GM23338 (cell line): ENCODE measurements at regions not wholly inside any gene's neighbourhood (a gene's known extent, or its start where the extent isn't known, plus 50 kb on each side); places are given as distances from the start of the nearest gene placed in this dataset.

Source experiments
- ATAC-seq: fragments of 200-7000 bp; cut with Tn5 transposase; 3 replicates; pipeline ENCODE4 v1.9.1; 2020
- DNase-seq: peaks from one replicate; pipeline ENCODE4 v3.0.0-alpha.2; 2015; ENCODE audit warnings: low spot score
- H2AFZ ChIP-seq: fragments of 200-600 bp; sonication (generic); 2 replicates; pipeline ENCODE4 v1.8.0; 2016; ENCODE audit warnings: antibody characterized with exemption, mild to moderate bottlenecking, moderate library complexity
- H3F3A ChIP-seq: fragments of 200-600 bp; sonication (generic); replicated peaks from 2 replicates; pipeline ENCODE4 v1.8.0; 2017; ENCODE audit warnings: antibody characterized with exemption, mixed run types, low read depth
- H3K27ac ChIP-seq: fragments of 200-600 bp; sonication (generic); 2 replicates; pipeline ENCODE4 v1.6.1; 2016; ENCODE audit warnings: low read depth
- H3K27me3 ChIP-seq: fragments of 200-600 bp; sonication (generic); 2 replicates; pipeline ENCODE4 v1.8.0; 2016; ENCODE audit warnings: mild to moderate bottlenecking, mixed run types, moderate library complexity; ENCODE audit not compliant: insufficient read depth
- H3K36me3 ChIP-seq: fragments of 200-600 bp; sonication (generic); 2 replicates; pipeline ENCODE4 v1.8.0; 2016; ENCODE audit warnings: mild to moderate bottlenecking; ENCODE audit not compliant: insufficient read depth
- H3K4me1 ChIP-seq: fragments of 200-600 bp; sonication (generic); 2 replicates; pipeline ENCODE4 v1.8.0; 2016; ENCODE audit warnings: mild to moderate bottlenecking, moderate library complexity; ENCODE audit not compliant: insufficient read depth
- H3K4me2 ChIP-seq: fragments of 200-600 bp; sonication (generic); 2 replicates; pipeline ENCODE4 v1.7.1; 2017; ENCODE audit warnings: mixed run types
- H3K4me3 ChIP-seq: fragments of 200-600 bp; sonication (generic); 2 replicates; pipeline ENCODE4 v1.6.1; 2016; ENCODE audit warnings: mixed run types
- H3K79me2 ChIP-seq: fragments of 200-600 bp; sonication (generic); replicated peaks from 2 replicates; pipeline ENCODE4 v1.8.0; 2017; ENCODE audit warnings: mild to moderate bottlenecking; ENCODE audit not compliant: insufficient read depth
- H3K9me2 ChIP-seq: fragments of 200-600 bp; sonication (generic); 2 replicates; pipeline ENCODE4 v1.8.0; 2017; ENCODE audit not compliant: insufficient read depth
- H4K20me1 ChIP-seq: fragments of 200-600 bp; sonication (generic); replicated peaks from 2 replicates; pipeline ENCODE4 v1.8.0; 2017; ENCODE audit warnings: mild to moderate bottlenecking; ENCODE audit not compliant: insufficient read depth
- H3K27ac Mint-ChIP-seq: 2 replicates; pipeline ENCODE4 v1.8.0; 2020; ENCODE audit warnings: inconsistent platforms, mild to moderate bottlenecking, moderate library complexity, mixed read lengths
- H3K27me3 Mint-ChIP-seq: 3 replicates; pipeline ENCODE4 v1.8.0; 2022; ENCODE audit warnings: low read depth, mild to moderate bottlenecking, moderate library complexity, mixed read lengths, inconsistent platforms; ENCODE audit not compliant: insufficient read depth, poor library complexity
- H3K36me3 Mint-ChIP-seq: 3 replicates; pipeline ENCODE4 v1.8.0; 2021; ENCODE audit warnings: low read depth, mild to moderate bottlenecking, inconsistent platforms, moderate library complexity, mixed read lengths
- H3K4me1 Mint-ChIP-seq: 3 replicates; pipeline ENCODE4 v1.8.0; 2020; ENCODE audit warnings: mild to moderate bottlenecking, inconsistent platforms, mixed read lengths
- H3K4me3 Mint-ChIP-seq: 3 replicates; pipeline ENCODE4 v1.8.0; 2021; ENCODE audit warnings: moderate library complexity, mild to moderate bottlenecking, inconsistent platforms, mixed read lengths
- H3K9me3 Mint-ChIP-seq: 3 replicates; pipeline ENCODE4 v1.8.0; 2020; ENCODE audit warnings: moderate library complexity, mild to moderate bottlenecking, inconsistent platforms, mixed read lengths
- CREB1 ChIP-seq: fragments of 250-450 bp; sonication (Bioruptor Pico); IDR thresholded peaks from 2 replicates; pipeline ENCODE4 v1.5.0; 2020; ENCODE audit warnings: low read depth, mild to moderate bottlenecking, moderate library complexity
- ETS1 ChIP-seq: IDR thresholded peaks from 2 replicates; pipeline ENCODE4 v1.6.1; 2016; ENCODE audit warnings: antibody characterized with exemption
- EZH2 ChIP-seq: fragments of 200-600 bp; sonication (generic); IDR thresholded peaks from one replicate; pipeline ENCODE4 v1.8.0; 2017; ENCODE audit warnings: antibody characterized with exemption, mild to moderate bottlenecking, low read depth; ENCODE audit not compliant: unreplicated experiment
- EZH2phosphoT487 ChIP-seq: fragments of 200-600 bp; sonication (generic); IDR thresholded peaks from one replicate; pipeline ENCODE4 v1.8.1; 2018; ENCODE audit warnings: antibody characterized with exemption; ENCODE audit not compliant: unreplicated experiment
- JUNB ChIP-seq: IDR thresholded peaks from one replicate; pipeline ENCODE4 v1.6.1; 2016; ENCODE audit warnings: antibody characterized with exemption; ENCODE audit not compliant: unreplicated experiment
- NANOG ChIP-seq: IDR thresholded peaks from 2 replicates; pipeline ENCODE4 v1.6.1; 2016; ENCODE audit warnings: antibody characterized with exemption, borderline replicate concordance
- POLR2AphosphoS5 ChIP-seq: IDR thresholded peaks from 2 replicates; pipeline ENCODE4 v1.6.1; 2016; ENCODE audit warnings: antibody characterized with exemption, low read depth
- REST ChIP-seq: IDR thresholded peaks from one replicate; pipeline ENCODE4 v1.6.1; 2018; ENCODE audit warnings: antibody characterized with exemption; ENCODE audit not compliant: unreplicated experiment
- STAT1 ChIP-seq: IDR thresholded peaks from one replicate; pipeline ENCODE4 v1.6.1; 2016; ENCODE audit warnings: antibody characterized with exemption; ENCODE audit not compliant: unreplicated experiment
- ZNF114 ChIP-seq: fragments of 250-450 bp; sonication (Bioruptor Pico); IDR thresholded peaks from 2 replicates; pipeline ENCODE4 v1.5.0; 2020; ENCODE audit warnings: mild to moderate bottlenecking, moderate library complexity
- ZNF331 ChIP-seq: fragments of 250-450 bp; sonication (Bioruptor Pico); IDR thresholded peaks from 2 replicates; pipeline ENCODE4 v1.5.0; 2020; ENCODE audit warnings: low read depth, mild to moderate bottlenecking, moderate library complexity
- ZNF462 ChIP-seq: fragments of 250-450 bp; sonication (Bioruptor Pico); IDR thresholded peaks from 2 replicates; pipeline ENCODE4 v1.5.0; 2020; ENCODE audit warnings: mild to moderate bottlenecking, moderate library complexity

GRCh38 chr7:80002865-80003264, 131.8 kb upstream of the GNAI1 start:
- Mint-ChIP-seq H3K27me3 (no peaks in the 10 kb centered on the region), H3K9me3 (no peaks in the 10 kb centered on the region), H3K4me1 (no peaks in the 10 kb centered on the region), H3K36me3 (no peaks in the 10 kb centered on the region), H3K4me3 (no peak overlapping the region), H3K27ac (no peak overlapping the region)
- no peak overlapping the region for H3K27ac ChIP-seq
- H3K27me3 ChIP-seq = no peaks in the 10 kb centered on the region
- no peaks in the 10 kb centered on the region for H3K36me3 ChIP-seq
- no peak overlapping the region for H3K4me3 ChIP-seq
- no peaks in the 10 kb centered on the region for H3K9me2 ChIP-seq
- no peaks in the 10 kb centered on the region for H3K4me1 ChIP-seq
- no peaks in the 10 kb centered on the region for H4K20me1 ChIP-seq
- H3F3A ChIP-seq = no peaks in the 10 kb centered on the region
- no peak for DNase-seq
- TF ChIP-seq ZNF462 (no peak), EZH2 (no peak)
- no peak overlapping the region for H2AFZ ChIP-seq
- ATAC-seq = no peak
- no peaks in the 10 kb centered on the region for H3K79me2 ChIP-seq
- no peak overlapping the region for H3K4me2 ChIP-seq

- Histone ChIP-seq H3K79me2 (no peaks in the 10 kb centered on the region), H3K4me2 (no peak overlapping the region), H3K9me2 (no peaks in the 10 kb centered on the region), H3F3A (no peaks in the 10 kb centered on the region), H3K36me3 (no peaks in the 10 kb centered on the region), H3K4me3 (no peak overlapping the region), H3K27me3 (no peaks in the 10 kb centered on the region), H3K4me1 (no peaks in the 10 kb centered on the region), H4K20me1 (no peaks in the 10 kb centered on the region), H3K27ac (no peak overlapping the region), H2AFZ (no peak overlapping the region)
- Mint-ChIP-seq H3K36me3 (no peaks in the 10 kb centered on the region), H3K27ac (no peak overlapping the region), H3K4me3 (no peak overlapping the region), H3K9me3 (no peaks in the 10 kb centered on the region), H3K4me1 (no peaks in the 10 kb centered on the region), H3K27me3 (no peaks in the 10 kb centered on the region)
- ATAC-seq (no peak), DNase-seq (no peak)
- TF ChIP-seq ETS1 (no peak), EZH2phosphoT487 (no peak), ZNF331 (CRISPR knock-in tag) (no peak), POLR2AphosphoS5 (no peak), STAT1 (no peak), JUNB (no peak), REST (no peak), NANOG (no peak), ZNF114 (no peak), CREB1 (CRISPR knock-in tag) (no peak), EZH2 (no peak)
Measured at GRCh38 chr7:79998363-79998762, 136.3 kb upstream of the GNAI1 start.
